OCI-LY3 (cell line): ENCODE measurements at regions not wholly inside any gene's neighbourhood (a gene's known extent, or its start where the extent isn't known, plus 50 kb on each side); places are given as distances from the start of the nearest gene placed in this dataset.

Experiments
- H2AFZ ChIP-seq: fragments of 200-600, 300-600 bp; shearing (Covaris generic); 2 replicates; pipeline ENCODE4 v1.6.0; 2014; ENCODE audit warnings: antibody characterized with exemption, low read depth, low read length
- H3K27ac ChIP-seq: fragments of 200-600, 300-600 bp; sonication (generic); 2 replicates; pipeline ENCODE4 v1.5.1; 2014; ENCODE audit warnings: mild to moderate bottlenecking, low read length, moderate library complexity, mixed read lengths
- H3K27me3 ChIP-seq: fragments of 200-600, 300-600 bp; sonication (generic); 2 replicates; pipeline ENCODE4 v1.6.1; 2014; ENCODE audit warnings: low read depth, low read length, mixed read lengths
- H3K36me3 ChIP-seq: fragments of 200-600, 300-600 bp; sonication (generic); replicated peaks from 2 replicates; pipeline ENCODE3; 2014; ENCODE audit warnings: low read depth, low read length, mixed read lengths
- H3K4me1 ChIP-seq: fragments of 300-600, 200-600 bp; sonication (generic); 2 replicates; pipeline ENCODE4 v1.6.1; 2014; ENCODE audit warnings: low read length, mixed read lengths
- H3K4me2 ChIP-seq: fragments of 200-600, 300-600 bp; sonication (generic); 2 replicates; pipeline ENCODE4 v1.6.1; 2014; ENCODE audit warnings: low read length, mixed read lengths
- H3K4me3 ChIP-seq: fragments of 300-600, 200-600 bp; sonication (generic); 2 replicates; pipeline ENCODE4 v1.5.1; 2014; ENCODE audit warnings: antibody characterized with exemption, mild to moderate bottlenecking, low read length, moderate library complexity
- H3K79me2 ChIP-seq: fragments of 300-600, 200-600 bp; shearing (Covaris generic); 2 replicates; pipeline ENCODE4 v1.6.1; 2014; ENCODE audit warnings: mild to moderate bottlenecking, low read length, mixed read lengths
- H3K9ac ChIP-seq: fragments of 300-600, 200-600 bp; shearing (Covaris generic); 2 replicates; pipeline ENCODE4 v1.6.0; 2014; ENCODE audit warnings: mild to moderate bottlenecking, low read length, moderate library complexity
- H3K9me3 ChIP-seq: fragments of 200-600, 300-600 bp; shearing (Covaris generic); 2 replicates; pipeline ENCODE4 v1.6.1; 2014; ENCODE audit warnings: low read length, mixed read lengths; ENCODE audit not compliant: insufficient read depth
- H4K20me1 ChIP-seq: fragments of 200-600, 300-600 bp; sonication (generic); 2 replicates; pipeline ENCODE4 v1.6.1; 2016; ENCODE audit warnings: low read length, mixed read lengths; ENCODE audit not compliant: insufficient read depth
- CTCF ChIP-seq: fragments of 200-600, 300-600 bp; sonication (generic); IDR thresholded peaks from 2 replicates; pipeline ENCODE4 v1.5.1; 2014; ENCODE audit warnings: antibody characterized with exemption, low read length, low read depth
- EZH2phosphoT487 ChIP-seq: fragments of 200-600 bp; shearing (Covaris generic); IDR thresholded peaks from 2 replicates; pipeline ENCODE4 v1.6.1; 2018; ENCODE audit warnings: antibody characterized with exemption, mixed run types, low read depth

DNA sequence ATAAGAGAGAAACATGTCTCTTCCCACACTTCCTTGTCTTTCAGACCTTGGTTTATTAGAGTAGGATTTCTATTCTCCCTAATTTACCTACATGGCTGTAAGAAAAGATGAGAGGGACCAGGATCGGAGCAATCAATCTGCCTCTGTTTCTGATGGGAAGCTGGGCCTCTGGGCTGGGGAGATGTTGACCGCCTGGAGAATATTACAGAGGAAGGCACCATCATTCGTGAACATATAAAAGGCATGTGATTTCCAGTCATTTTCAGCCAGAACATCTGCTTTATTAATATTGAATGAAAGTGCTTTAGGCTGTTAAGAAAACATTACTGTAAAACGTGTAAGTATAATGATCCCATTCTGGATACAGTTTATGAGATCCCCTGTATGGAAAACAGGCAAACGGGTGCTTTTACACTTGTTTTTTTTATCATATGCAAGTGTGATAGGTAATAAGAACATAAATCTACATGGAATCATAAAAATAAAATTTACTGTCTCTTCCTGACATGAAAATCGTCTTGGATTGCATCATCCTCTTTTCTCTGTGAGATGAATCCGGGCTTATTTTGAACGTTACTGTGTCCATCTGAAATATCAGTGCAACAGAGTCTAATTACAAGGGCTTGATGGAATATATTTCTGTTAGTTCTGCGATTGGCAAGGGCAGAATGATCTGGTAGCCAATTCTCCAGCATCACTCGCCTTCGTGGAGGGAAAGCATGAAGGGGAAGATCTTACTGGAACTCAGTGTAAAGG is 94.5 kb upstream of the BAIAP2L1 start:
- H3K79me2 ChIP-seq = no peaks in the 10 kb centered on the region
- TF ChIP-seq EZH2phosphoT487 = no peak
- no peak for TF ChIP-seq CTCF
- no peaks in the 10 kb centered on the region for H3K4me1 ChIP-seq
- no peak overlapping the region for H2AFZ ChIP-seq
- H3K36me3 ChIP-seq = no peaks in the 10 kb centered on the region
- H3K9me3 ChIP-seq = peaks cover 9% of the 10 kb centered on the region
- no peaks in the 10 kb centered on the region for H4K20me1 ChIP-seq
- no peak overlapping the region for H3K4me3 ChIP-seq
- H3K4me2 ChIP-seq = no peak overlapping the region
- H3K27ac ChIP-seq = no peak overlapping the region
- no peaks in the 10 kb centered on the region for H3K27me3 ChIP-seq
- no peak overlapping the region for H3K9ac ChIP-seq

GRCh38 chr7:98493030-98493778 is 92.3 kb upstream of the BAIAP2L1 start:
- no peak overlapping the region for H3K4me3 ChIP-seq
- H3K79me2 ChIP-seq = no peaks in the 10 kb centered on the region
- peaks cover 9% of the 10 kb centered on the region for H3K9me3 ChIP-seq
- H3K27ac ChIP-seq = no peak overlapping the region
- TF ChIP-seq CTCF (no peak), EZH2phosphoT487 (no peak)
- H3K27me3 ChIP-seq = no peaks in the 10 kb centered on the region
- no peaks in the 10 kb centered on the region for H3K4me1 ChIP-seq
- H2AFZ ChIP-seq = no peak overlapping the region
- no peak overlapping the region for H3K9ac ChIP-seq
- H3K4me2 ChIP-seq = no peak overlapping the region
- H4K20me1 ChIP-seq = no peaks in the 10 kb centered on the region
- no peaks in the 10 kb centered on the region for H3K36me3 ChIP-seq

DNA sequence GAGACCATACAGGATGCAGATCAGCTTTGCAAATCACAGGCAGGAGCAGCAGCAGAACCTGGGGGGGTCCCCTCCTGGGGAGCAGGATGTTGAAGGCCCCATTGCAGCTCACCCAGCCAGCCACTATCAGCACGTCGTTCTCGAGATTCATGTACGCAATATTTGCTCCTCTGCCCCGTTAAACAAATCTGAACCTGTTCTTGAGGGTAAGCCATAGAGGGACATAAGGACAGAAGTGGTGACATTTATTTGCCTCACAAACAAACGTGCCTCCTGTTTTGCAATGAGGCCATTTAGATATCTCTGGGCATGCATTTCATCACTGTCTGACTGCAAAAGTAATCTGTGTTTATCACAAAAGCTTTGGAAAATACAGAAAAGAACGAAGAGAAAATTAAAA is 87.3 kb upstream of the BAIAP2L1 start:
- no peaks in the 10 kb centered on the region for H4K20me1 ChIP-seq
- 0 out of 2 replicates have a peak, but pooled peaks cover 1% of the 10 kb centered on the region for H3K4me1 ChIP-seq
- no peak overlapping the region for H3K27ac ChIP-seq
- TF ChIP-seq EZH2phosphoT487 (no peak), CTCF (no peak)
- H3K4me2 ChIP-seq = no peak overlapping the region
- H2AFZ ChIP-seq = no peak overlapping the region
- no peaks in the 10 kb centered on the region for H3K9me3 ChIP-seq
- no peaks in the 10 kb centered on the region for H3K79me2 ChIP-seq
- H3K4me3 ChIP-seq = no peak overlapping the region
- no peak overlapping the region for H3K9ac ChIP-seq
- no peaks in the 10 kb centered on the region; the same call in 1 of the 2 replicates for H3K27me3 ChIP-seq
- no peaks in the 10 kb centered on the region for H3K36me3 ChIP-seq

DNA sequence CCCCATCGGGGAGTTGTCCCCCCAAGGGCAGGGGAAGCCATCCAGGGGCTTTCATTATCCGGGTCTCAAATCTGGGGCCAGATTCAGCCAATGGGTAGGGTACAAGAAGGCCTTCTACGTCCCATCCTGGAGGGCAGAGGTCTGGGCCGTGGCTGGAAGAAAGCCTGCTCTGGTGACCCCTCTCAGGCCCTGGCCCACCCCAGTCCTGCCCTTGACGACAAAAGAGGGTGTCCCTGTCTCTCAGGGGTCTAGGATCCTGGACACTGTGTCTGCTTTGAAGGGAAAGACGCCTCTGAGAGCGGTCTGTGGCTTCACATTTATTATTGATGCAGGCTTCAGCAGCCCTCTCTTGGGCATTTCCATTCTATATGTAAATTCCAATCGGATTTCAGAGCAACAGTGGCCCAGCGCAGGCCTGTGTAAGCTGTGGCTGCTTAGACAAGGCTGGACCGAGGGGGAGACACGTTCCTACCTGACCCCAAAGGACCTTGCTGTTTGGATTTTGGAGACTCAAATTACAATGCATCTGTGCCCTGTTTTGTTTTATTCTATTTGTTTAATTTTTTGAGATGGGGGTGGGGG is 83.2 kb upstream of the BAIAP2L1 start:
- TF ChIP-seq EZH2phosphoT487 (no peak), CTCF (no peak)
- Histone ChIP-seq H3K4me3 (no peak overlapping the region), H4K20me1 (no peaks in the 10 kb centered on the region), H3K36me3 (no peaks in the 10 kb centered on the region), H3K79me2 (no peaks in the 10 kb centered on the region), H2AFZ (no peak overlapping the region), H3K9me3 (no peaks in the 10 kb centered on the region), H3K4me1 (0 out of 2 replicates have a peak, but pooled peaks cover 4% of the 10 kb centered on the region), H3K9ac (no peak overlapping the region), H3K27ac (no peak overlapping the region), H3K4me2 (no peak overlapping the region), H3K27me3 (no peaks in the 10 kb centered on the region; the same call in 1 of the 2 replicates)
